ENCODE measurements at regions not wholly inside any gene's neighbourhood (a gene's known extent, or its start where the extent isn't known, plus 50 kb on each side); places are given as distances from the start of the nearest gene placed in this dataset.

DNA sequence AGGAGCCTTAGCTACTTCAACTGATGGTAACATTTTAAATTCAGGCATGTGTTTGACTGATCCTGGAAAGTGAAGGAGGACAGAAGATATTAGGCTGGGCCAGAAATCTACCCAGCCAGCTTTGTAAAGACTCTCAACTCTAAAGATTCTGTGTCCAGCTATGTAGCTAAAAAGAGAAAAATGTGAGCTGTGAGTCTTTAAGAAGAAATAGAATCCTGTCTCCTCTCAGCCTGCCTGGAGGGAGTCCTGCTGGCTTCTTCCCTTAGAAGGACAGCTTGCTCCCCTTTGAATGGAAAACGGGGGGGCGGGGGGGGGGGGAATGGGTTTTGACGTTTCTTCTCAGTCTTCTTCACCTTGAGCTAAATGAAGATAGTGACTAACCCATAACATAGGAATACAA is 54.3 kb upstream of the INTU start:
- Histone ChIP-seq H3K9ac (ENCODE audit: control insufficient read depth, insufficient read depth, low read length) (no peak overlapping the region), H2AFZ (ENCODE audit: control insufficient read depth, low read depth, low read length) (no peak overlapping the region), H3K4me2 (ENCODE audit: control insufficient read depth, insufficient read depth) (no peak overlapping the region), H3K9me3 (replicated peaks; ENCODE audit: control insufficient read depth, insufficient read depth, low read length) (no peaks in the 10 kb centered on the region), H3K4me1 (ENCODE audit: control insufficient read depth, insufficient read depth, low read length) (no peaks in the 10 kb centered on the region), H3K27me3 (replicated peaks in 1 of 2; ENCODE audit: control insufficient read depth in 2 of 2, insufficient read depth in 2 of 2, low read length in 1 of 2) (no peaks in the 10 kb centered on the region; a peak in 1 of 4 replicates), H3K4me3 (no peak overlapping the region), H3K27ac (ENCODE audit: control insufficient read depth, insufficient read depth) (no peak overlapping the region), H4K20me1 (ENCODE audit: control insufficient read depth, insufficient read depth) (no peaks in the 10 kb centered on the region), H3K79me2 (ENCODE audit: control insufficient read depth, insufficient read depth, low read length) (no peaks in the 10 kb centered on the region), H3K36me3 (ENCODE audit: control insufficient read depth in 2 of 2, insufficient read depth in 2 of 2, low read length in 1 of 2) (no peaks in the 10 kb centered on the region)
- WGBS (ENCODE audit: insufficient coverage, insufficient replicate concordance, low lambda C conversion rate, missing lambda C conversion rate), result 0% methylated on average over 2 of the region's 3 CpGs
- DNase-seq (ENCODE audit: low read depth, low spot score), result no peak
- BruUV-seq (replicated peaks), result no TSS peak
- in situ Hi-C loops (cut with MboI) (no loop called here), intact Hi-C loops (cut with micrococcal nuclease; ENCODE audit: unreplicated experiment) (no loop called here)
- ChIA-PET RAD21 (ENCODE audit: unreplicated experiment) (interaction anchor here (1.4 kb wide), 1 partner anchor 9 kb away, joined by 7 read pairs; no protein-coding TSS in a partner anchor), CTCF (interaction anchor here (3.0 kb wide), 1 partner anchor 9 kb away, joined by 10 read pairs; no protein-coding TSS in a partner anchor), SMC1A (ENCODE audit: uncharacterized antibody, unreplicated experiment) (interaction anchor here (0.5 to 1.1 kb wide), 2 partner anchors 9 to 391 kb away, joined by 4 to 6 read pairs; no protein-coding TSS in a partner anchor), POLR2A (no interaction called here)
- ATAC-seq, result no peak
- TF ChIP-seq ZNF24 (IDR thresholded peaks at IDR 0.05) (no peak), MEF2A (IDR thresholded peaks at IDR 0.05; ENCODE audit: insufficient read depth, low read depth, low read length) (no peak), USF1 (IDR thresholded peaks at IDR 0.05; ENCODE audit: borderline replicate concordance, extremely low read length, insufficient read depth, low read depth, low read length) (no peak), KLF5 (IDR thresholded peaks at IDR 0.05; ENCODE audit: partially characterized antibody) (no peak)
- no peak for FAIRE-seq

- DNase-seq (ENCODE audit: low read depth, low spot score), result no peak
- 12% methylated on average over 7 of the region's 7 CpGs for WGBS (ENCODE audit: insufficient coverage, insufficient replicate concordance, low lambda C conversion rate, missing lambda C conversion rate)
- Histone ChIP-seq H3K27me3 (replicated peaks in 1 of 2; ENCODE audit: control insufficient read depth in 2 of 2, insufficient read depth in 2 of 2, low read length in 1 of 2) (no peaks in the 10 kb centered on the region; a peak in 1 of 4 replicates), H3K9ac (ENCODE audit: control insufficient read depth, insufficient read depth, low read length) (no peak overlapping the region), H4K20me1 (ENCODE audit: control insufficient read depth, insufficient read depth) (no peaks in the 10 kb centered on the region), H3K4me3 (no peak overlapping the region), H3K4me2 (ENCODE audit: control insufficient read depth, insufficient read depth) (no peak overlapping the region), H3K27ac (ENCODE audit: control insufficient read depth, insufficient read depth) (no peak overlapping the region), H3K9me3 (replicated peaks; ENCODE audit: control insufficient read depth, insufficient read depth, low read length) (no peaks in the 10 kb centered on the region), H3K4me1 (ENCODE audit: control insufficient read depth, insufficient read depth, low read length) (no peaks in the 10 kb centered on the region), H3K79me2 (ENCODE audit: control insufficient read depth, insufficient read depth, low read length) (no peaks in the 10 kb centered on the region), H3K36me3 (ENCODE audit: control insufficient read depth in 2 of 2, insufficient read depth in 2 of 2, low read length in 1 of 2) (no peaks in the 10 kb centered on the region), H2AFZ (ENCODE audit: control insufficient read depth, low read depth, low read length) (no peak overlapping the region)
- ChIA-PET POLR2A (no interaction called here), SMC1A (ENCODE audit: uncharacterized antibody, unreplicated experiment) (interaction anchor here (0.5 to 1.1 kb wide), 2 partner anchors 8 to 390 kb away, joined by 4 to 6 read pairs; no protein-coding TSS in a partner anchor), CTCF (interaction anchor here (3.0 kb wide), 1 partner anchor 8 kb away, joined by 10 read pairs; no protein-coding TSS in a partner anchor), RAD21 (ENCODE audit: unreplicated experiment) (interaction anchor here (1.4 kb wide), 1 partner anchor 8 kb away, joined by 7 read pairs; no protein-coding TSS in a partner anchor)
- in situ Hi-C loops (cut with MboI), result no loop called here
- BruUV-seq (replicated peaks), result no TSS peak
- intact Hi-C loops (cut with micrococcal nuclease; ENCODE audit: unreplicated experiment), result no loop called here
- no peak for ATAC-seq
- TF ChIP-seq MTA3 (IDR thresholded peaks at IDR 0.05; ENCODE audit: borderline replicate concordance, low read length) (no peak), CHD4 (IDR thresholded peaks at IDR 0.05) (no peak), ETV6 (conservative IDR thresholded peaks at IDR 0.05 in 1 of 2, IDR thresholded peaks at IDR 0.05 in 1 of 2; ENCODE audit: borderline replicate concordance in 1 of 2, low read depth in 1 of 2) (no peak), ZNF207 (IDR thresholded peaks at IDR 0.05; ENCODE audit: borderline replicate concordance) (no peak), IKZF2 (IDR thresholded peaks at IDR 0.05) (no peak), BHLHE40 (IDR thresholded peaks at IDR 0.05; ENCODE audit: borderline replicate concordance in 1 of 2, low read depth in 2 of 2, low read length in 1 of 2) (no peak)
- TF ChIP-seq, protein P1, sequence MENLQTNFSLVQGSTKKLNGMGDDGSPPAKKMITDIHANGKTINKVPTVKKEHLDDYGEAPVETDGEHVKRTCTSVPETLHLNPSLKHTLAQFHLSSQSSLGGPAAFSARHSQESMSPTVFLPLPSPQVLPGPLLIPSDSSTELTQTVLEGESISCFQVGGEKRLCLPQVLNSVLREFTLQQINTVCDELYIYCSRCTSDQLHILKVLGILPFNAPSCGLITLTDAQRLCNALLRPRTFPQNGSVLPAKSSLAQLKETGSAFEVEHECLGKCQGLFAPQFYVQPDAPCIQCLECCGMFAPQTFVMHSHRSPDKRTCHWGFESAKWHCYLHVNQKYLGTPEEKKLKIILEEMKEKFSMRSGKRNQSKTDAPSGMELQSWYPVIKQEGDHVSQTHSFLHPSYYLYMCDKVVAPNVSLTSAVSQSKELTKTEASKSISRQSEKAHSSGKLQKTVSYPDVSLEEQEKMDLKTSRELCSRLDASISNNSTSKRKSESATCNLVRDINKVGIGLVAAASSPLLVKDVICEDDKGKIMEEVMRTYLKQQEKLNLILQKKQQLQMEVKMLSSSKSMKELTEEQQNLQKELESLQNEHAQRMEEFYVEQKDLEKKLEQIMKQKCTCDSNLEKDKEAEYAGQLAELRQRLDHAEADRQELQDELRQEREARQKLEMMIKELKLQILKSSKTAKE (IDR thresholded peaks at IDR 0.05; ENCODE audit: low read depth, poor library complexity, severe bottlenecking), result no peak
- no peak for FAIRE-seq
Observed at GRCh38 chr4:127578967-127579366, 53.8 kb upstream of the INTU start.
